Lung (tissue), 11 donors: ENCODE measurements at regions not wholly inside any gene's neighbourhood (a gene's known extent, or its start where the extent isn't known, plus 50 kb on each side); places are given as distances from the start of the nearest gene placed in this dataset.

Experiments
- ATAC-seq: fragments of 200-7000 bp; cut with Tn5 transposase; one replicate; pipeline ENCODE4 v1.9.1; 2020; ENCODE audit warnings: moderate number of reproducible peaks; ENCODE audit not compliant: insufficient read depth, low FRiP score
- DNase-seq, 3 donors: peaks; one replicate each; pipeline ENCODE4 v3.0.0-alpha.2; 2013 to 2017
- H3K27ac ChIP-seq, 2 donors: one replicate each; pipeline ENCODE4 v1.5.1; 2013; ENCODE audit warnings: mild to moderate bottlenecking in 2 of 2, moderate library complexity in 2 of 2, control low read depth in 1 of 2, inconsistent platforms in 1 of 2, low read depth in 1 of 2, low read length in 1 of 2
- H3K27me3 ChIP-seq, 3 donors: one replicate each; pipeline ENCODE4 v1.5.1; 2013; ENCODE audit warnings: low read length in 2 of 3; ENCODE audit not compliant: control insufficient read depth in 3 of 3, insufficient read depth in 3 of 3
- H3K36me3 ChIP-seq, 4 donors: one replicate each; pipeline ENCODE4 v1.5.1; 2013; ENCODE audit warnings: low read length in 4 of 4, mild to moderate bottlenecking in 1 of 4, moderate library complexity in 1 of 4; ENCODE audit not compliant: control insufficient read depth in 4 of 4, insufficient read depth in 4 of 4
- H3K4me1 ChIP-seq, 5 donors: one replicate each; pipeline ENCODE4 v1.5.1; 2013; ENCODE audit warnings: low read length in 5 of 5, mild to moderate bottlenecking in 2 of 5, moderate library complexity in 1 of 5; ENCODE audit not compliant: control insufficient read depth in 5 of 5, insufficient read depth in 5 of 5
- H3K4me3 ChIP-seq: one replicate; pipeline ENCODE4 v1.5.1; 2013; ENCODE audit warnings: mild to moderate bottlenecking, control low read depth, moderate library complexity
- H3K9ac ChIP-seq, 2 donors: one replicate each; pipeline ENCODE4 v1.5.1; 2013; ENCODE audit warnings: low read length in 2 of 2, control low read depth in 1 of 2; ENCODE audit not compliant: insufficient read depth in 1 of 2
- H3K9me3 ChIP-seq, 4 donors: one replicate each; pipeline ENCODE4 v1.5.1; 2013; ENCODE audit warnings: low read length in 3 of 4, mild to moderate bottlenecking in 1 of 4, moderate library complexity in 1 of 4; ENCODE audit not compliant: control insufficient read depth in 4 of 4, insufficient read depth in 3 of 4
- WGBS, 2 donors: extraction: QIAGEN DNeasy Blood & Tissue Kit; methylation state at CpG; one replicate each; pipeline ENCODE4 v1.1.7; 2013; 5-methylcytosine and 5-hydroxymethylcytosine counted together
- TF ChIP-seq, protein P1 (sequence below): IDR thresholded peaks from 2 replicates; pipeline ENCODE4 v1.5.1; 2012; ENCODE audit warnings: mild to moderate bottlenecking; ENCODE audit errors: control extremely low read depth, extremely low read depth
- donor health status: control.
- donor health status: control.
- donor health status: Bipolar disorder and iron deficiency.
- donor health status: healthy.
- donor health status: DM: yes; HTN: yes; CAD: no.

DNA sequence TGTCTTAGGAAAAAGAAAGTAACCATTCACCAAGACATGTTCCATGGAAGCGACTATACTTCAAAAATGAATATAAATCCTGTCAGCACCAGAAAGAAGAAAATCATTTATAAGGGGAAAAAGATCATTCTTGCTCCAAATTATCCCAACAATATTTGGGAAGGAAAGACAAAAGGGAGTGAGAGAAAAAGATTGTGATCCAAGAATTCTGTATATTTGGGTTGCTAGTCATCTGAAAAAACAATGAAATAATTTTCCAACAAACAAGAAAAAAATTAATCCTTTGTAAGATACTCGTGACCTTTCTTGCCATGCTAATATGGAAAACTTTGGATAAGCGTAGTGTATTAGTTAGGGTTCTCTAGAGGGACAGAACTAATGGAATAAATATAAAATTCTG lies 163.2 kb upstream of the ZNF32 start:
- WGBS, 2 donors: 78 to 88% methylated on average over 3 of the region's 3 CpGs
- H3K9me3 ChIP-seq: no peaks in the 10 kb centered on the region
- no peak overlapping the region for H3K4me3 ChIP-seq
- ATAC-seq: no peak
- H3K9ac ChIP-seq: no peak overlapping the region
- DNase-seq: no peak
- no peaks in the 10 kb centered on the region for H3K27me3 ChIP-seq
- no peaks in the 10 kb centered on the region for H3K36me3 ChIP-seq
- TF ChIP-seq, protein P1, sequence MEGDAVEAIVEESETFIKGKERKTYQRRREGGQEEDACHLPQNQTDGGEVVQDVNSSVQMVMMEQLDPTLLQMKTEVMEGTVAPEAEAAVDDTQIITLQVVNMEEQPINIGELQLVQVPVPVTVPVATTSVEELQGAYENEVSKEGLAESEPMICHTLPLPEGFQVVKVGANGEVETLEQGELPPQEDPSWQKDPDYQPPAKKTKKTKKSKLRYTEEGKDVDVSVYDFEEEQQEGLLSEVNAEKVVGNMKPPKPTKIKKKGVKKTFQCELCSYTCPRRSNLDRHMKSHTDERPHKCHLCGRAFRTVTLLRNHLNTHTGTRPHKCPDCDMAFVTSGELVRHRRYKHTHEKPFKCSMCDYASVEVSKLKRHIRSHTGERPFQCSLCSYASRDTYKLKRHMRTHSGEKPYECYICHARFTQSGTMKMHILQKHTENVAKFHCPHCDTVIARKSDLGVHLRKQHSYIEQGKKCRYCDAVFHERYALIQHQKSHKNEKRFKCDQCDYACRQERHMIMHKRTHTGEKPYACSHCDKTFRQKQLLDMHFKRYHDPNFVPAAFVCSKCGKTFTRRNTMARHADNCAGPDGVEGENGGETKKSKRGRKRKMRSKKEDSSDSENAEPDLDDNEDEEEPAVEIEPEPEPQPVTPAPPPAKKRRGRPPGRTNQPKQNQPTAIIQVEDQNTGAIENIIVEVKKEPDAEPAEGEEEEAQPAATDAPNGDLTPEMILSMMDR: no peak
- H3K27ac ChIP-seq: no peak overlapping the region
- H3K4me1 ChIP-seq: peaks cover 0 to 7% (median 7%) of the 10 kb centered on the region in 5 donors

DNA sequence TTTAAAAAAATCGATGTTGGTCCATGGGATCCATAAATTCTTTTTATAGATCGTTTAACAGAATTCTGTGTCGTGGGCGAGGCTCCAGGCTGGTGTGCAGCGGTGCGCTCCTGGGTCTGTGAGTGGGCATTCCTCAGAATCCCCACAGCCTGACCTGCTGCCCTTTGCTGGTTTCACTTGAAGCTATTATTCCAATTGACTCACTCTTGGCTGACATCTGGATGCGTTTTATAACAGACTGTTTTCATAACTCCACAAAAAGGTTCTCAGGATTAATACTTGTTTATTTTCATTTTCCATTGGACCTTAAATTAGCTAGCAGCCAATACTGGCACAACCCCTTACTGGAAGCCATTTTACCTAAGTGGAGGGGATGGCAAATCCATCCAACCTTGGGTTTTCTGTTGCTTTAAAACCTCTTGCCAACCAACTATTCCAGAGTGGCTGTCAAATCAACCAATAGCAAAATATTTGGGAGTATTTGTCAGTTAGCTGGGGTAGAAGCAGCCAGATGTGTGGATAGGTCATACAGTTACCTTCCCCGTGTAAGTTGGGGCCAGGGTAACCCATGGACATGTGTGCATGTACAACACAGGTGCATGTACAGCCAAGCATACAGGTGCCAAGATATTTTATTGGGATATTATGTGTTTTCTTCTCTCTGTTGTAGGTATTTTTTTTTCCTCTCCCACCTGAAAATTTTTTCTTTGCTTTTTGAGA lies 160.7 kb upstream of the ZNF32 start:
- WGBS, 2 donors: 85 to 96% methylated on average over 8 of the region's 8 CpGs
- no peak for DNase-seq

DNA sequence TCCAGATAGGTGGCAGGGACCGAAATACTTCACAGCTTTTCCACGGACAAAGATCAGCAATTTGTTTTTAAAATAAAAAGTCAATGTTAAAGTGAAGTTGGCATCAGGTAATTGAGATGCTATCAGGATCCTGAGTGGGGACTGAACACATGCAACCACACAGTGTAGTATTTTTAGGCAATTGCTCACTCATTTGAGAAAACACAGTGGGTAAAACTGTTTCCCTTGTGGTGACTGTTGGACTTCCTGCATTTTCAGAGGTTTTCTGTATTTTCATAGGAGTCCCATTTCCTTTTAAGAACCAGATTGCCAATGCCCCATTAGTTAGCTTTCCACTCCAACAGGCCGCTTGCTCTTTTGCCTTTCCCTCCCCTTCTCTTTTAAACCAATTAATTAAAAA lies 159.5 kb upstream of the ZNF32 start:
- Histone ChIP-seq H3K4me3 (no peak overlapping the region), H3K36me3 (no peaks in the 10 kb centered on the region), H3K9me3 (no peaks in the 10 kb centered on the region), H3K27me3 (no peaks in the 10 kb centered on the region), H3K9ac (no peak overlapping the region), H3K4me1 (peaks cover 0 to 14% (median 7%) of the 10 kb centered on the region in 5 donors), H3K27ac (no peak overlapping the region)
- DNase-seq (no peak), ATAC-seq (no peak)
- 39 to 76% methylated on average over 3 of the region's 3 CpGs for WGBS, 2 donors
- TF ChIP-seq, protein P1: no peak

More for the DNA sequence above, 160.7 kb upstream of the ZNF32 start:
- TF ChIP-seq, protein P1: no peak
- no peak overlapping the region for H3K9ac ChIP-seq
- no peaks in the 10 kb centered on the region for H3K9me3 ChIP-seq
- no peak overlapping the region for H3K27ac ChIP-seq
- H3K4me3 ChIP-seq: no peak overlapping the region
- no peak for ATAC-seq
- no peaks in the 10 kb centered on the region for H3K27me3 ChIP-seq
- H3K36me3 ChIP-seq: no peaks in the 10 kb centered on the region
- H3K4me1 ChIP-seq: peaks cover 0 to 12% (median 7%) of the 10 kb centered on the region in 5 donors
